Activated T-helper 17 cell treated with anti-CD3 and anti-CD28 coated beads, Interleukin-2, amount 50 U/mL, for 72 hours (primary cell): ENCODE measurements at regions not wholly inside any gene's neighbourhood (a gene's known extent, or its start where the extent isn't known, plus 50 kb on each side); places are given as distances from the start of the nearest gene placed in this dataset.

Experiments
- ATAC-seq: fragments of 150-1000 bp; cut with Tn5 transposase; replicated peaks from 2 replicates; pipeline ENCODE4 v1.10.0; 2021; ENCODE audit warnings: mild to moderate bottlenecking, moderate library complexity
- H3K27ac Mint-ChIP-seq: one replicate; pipeline ENCODE4 v1.8.0; 2022; ENCODE audit warnings: mixed read lengths
- H3K27me3 Mint-ChIP-seq: one replicate; pipeline ENCODE4 v1.8.0; 2022; ENCODE audit warnings: mixed read lengths
- H3K36me3 Mint-ChIP-seq: one replicate; pipeline ENCODE4 v1.8.0; 2022; ENCODE audit warnings: low read depth, mild to moderate bottlenecking, mixed read lengths
- H3K4me1 Mint-ChIP-seq: one replicate; pipeline ENCODE4 v1.8.0; 2022; ENCODE audit warnings: mixed read lengths
- H3K4me3 Mint-ChIP-seq: one replicate; pipeline ENCODE4 v1.8.0; 2022; ENCODE audit warnings: mild to moderate bottlenecking, mixed read lengths
- H3K9me3 Mint-ChIP-seq: one replicate; pipeline ENCODE4 v1.8.0; 2022; ENCODE audit warnings: mixed read lengths

DNA sequence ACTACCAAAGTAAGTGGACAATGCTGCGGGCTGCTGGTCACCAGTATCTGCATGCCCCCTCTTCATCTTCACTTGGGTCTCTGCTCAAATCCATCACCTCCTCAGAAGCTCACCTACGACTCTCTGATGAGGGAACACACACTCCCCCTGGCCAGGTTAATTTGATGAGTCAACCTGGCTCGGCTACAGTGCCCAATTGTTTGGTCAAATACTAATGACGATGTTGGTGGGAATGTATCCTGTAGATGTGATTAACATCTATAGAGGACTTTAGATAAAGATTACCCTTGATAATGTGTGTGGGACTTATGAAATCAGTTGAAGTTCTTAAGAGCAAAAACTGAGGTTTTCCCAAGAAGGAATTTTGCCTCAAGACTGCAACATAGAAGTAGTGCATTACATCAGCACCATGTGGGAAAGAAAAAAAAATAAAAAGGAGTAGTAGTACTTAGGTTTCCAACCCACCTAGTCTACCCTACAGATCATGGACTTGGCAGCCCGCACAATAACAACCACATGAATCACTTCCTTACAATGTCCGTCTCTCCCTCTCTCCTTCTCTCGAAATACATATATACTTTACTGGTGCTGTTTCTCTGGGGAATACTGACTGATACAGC is 467.3 kb downstream of the DNAH5 start:
- Mint-ChIP-seq H3K27me3 (no peaks in the 10 kb centered on the region), H3K27ac (no peak overlapping the region), H3K4me3 (no peak overlapping the region), H3K9me3 (peaks cover 4% of the 10 kb centered on the region), H3K4me1 (no peaks in the 10 kb centered on the region), H3K36me3 (no peaks in the 10 kb centered on the region)
- ATAC-seq, result no peak

DNA sequence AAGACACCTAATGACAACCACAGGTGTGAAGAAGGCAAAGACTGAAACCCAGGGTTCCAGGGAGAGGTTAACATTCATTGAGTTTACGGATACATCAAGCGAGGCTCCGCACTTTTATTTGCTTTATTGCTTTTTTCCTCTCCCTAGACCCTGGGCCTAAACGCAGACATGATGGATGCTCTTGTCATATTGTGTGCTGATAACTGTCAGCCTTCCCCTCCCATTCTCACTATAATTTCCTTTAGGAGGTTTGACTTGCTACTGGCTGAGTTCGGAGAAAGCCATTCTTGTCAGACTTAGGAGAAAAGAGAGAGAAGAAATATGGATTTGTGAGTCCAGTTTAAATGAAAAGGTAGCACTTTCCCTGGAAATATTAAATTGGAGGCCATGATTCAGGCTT is 471.6 kb downstream of the DNAH5 start:
- H3K4me3 Mint-ChIP-seq, result no peak overlapping the region

GRCh38 chr5:13470975-13471374 is 473.5 kb downstream of the DNAH5 start:
- no peak overlapping the region for H3K4me3 Mint-ChIP-seq
- no peaks in the 10 kb centered on the region for H3K27me3 Mint-ChIP-seq
- no peak for ATAC-seq
- H3K36me3 Mint-ChIP-seq, result no peaks in the 10 kb centered on the region
- H3K4me1 Mint-ChIP-seq, result no peaks in the 10 kb centered on the region
- H3K9me3 Mint-ChIP-seq, result peaks cover 7% of the 10 kb centered on the region
- H3K27ac Mint-ChIP-seq, result no peak overlapping the region

More for the DNA sequence above, 471.6 kb downstream of the DNAH5 start:
- Mint-ChIP-seq H3K9me3 (peaks cover 7% of the 10 kb centered on the region), H3K27ac (no peak overlapping the region), H3K36me3 (no peaks in the 10 kb centered on the region), H3K4me1 (no peaks in the 10 kb centered on the region), H3K27me3 (no peaks in the 10 kb centered on the region)
- no peak for ATAC-seq

GRCh38 chr5:13470263-13470662 is 474.2 kb downstream of the DNAH5 start:
- no peak for ATAC-seq
- no peaks in the 10 kb centered on the region for H3K36me3 Mint-ChIP-seq
- peaks cover 10% of the 10 kb centered on the region for H3K9me3 Mint-ChIP-seq
- H3K4me1 Mint-ChIP-seq, result no peaks in the 10 kb centered on the region
- H3K27ac Mint-ChIP-seq, result no peak overlapping the region
- no peaks in the 10 kb centered on the region for H3K27me3 Mint-ChIP-seq
- H3K4me3 Mint-ChIP-seq, result no peak overlapping the region

DNA sequence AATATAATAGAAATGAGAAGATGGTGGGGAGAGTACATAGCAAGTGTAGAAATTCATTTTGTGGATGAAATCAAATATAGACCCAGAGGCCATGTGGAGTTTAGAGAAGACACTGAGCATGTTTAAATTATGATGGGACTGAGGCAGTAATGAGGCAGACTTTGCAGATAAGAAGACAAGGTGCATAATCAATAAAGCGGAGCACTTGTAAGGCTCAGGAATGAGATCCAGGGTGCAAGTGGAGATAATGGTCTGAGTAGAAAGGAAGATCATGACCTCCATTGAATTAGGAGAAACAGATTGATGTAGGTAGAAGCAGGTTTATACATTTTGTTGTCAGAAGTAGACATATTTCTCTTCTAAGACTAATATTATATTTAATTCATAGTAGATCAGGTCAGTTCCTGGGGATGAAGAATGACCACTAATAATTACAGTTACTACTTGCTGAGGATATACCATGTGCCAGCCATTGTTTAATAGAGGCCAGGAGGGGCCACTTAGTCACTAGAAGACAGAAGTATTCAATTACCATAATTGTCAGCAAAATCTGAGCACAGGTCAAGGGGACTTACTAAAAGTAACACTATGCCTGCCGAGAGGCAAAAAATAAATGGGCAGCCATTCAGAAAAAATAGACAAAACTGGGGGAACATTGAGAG is 479.8 kb downstream of the DNAH5 start:
- no peak overlapping the region for H3K4me3 Mint-ChIP-seq
- ATAC-seq, result no peak
- no peaks in the 10 kb centered on the region for H3K27me3 Mint-ChIP-seq
- H3K27ac Mint-ChIP-seq, result no peak overlapping the region
- peaks cover 20% of the 10 kb centered on the region for H3K9me3 Mint-ChIP-seq
- no peaks in the 10 kb centered on the region for H3K36me3 Mint-ChIP-seq
- no peaks in the 10 kb centered on the region for H3K4me1 Mint-ChIP-seq

GRCh38 chr5:13460587-13460986 is 483.9 kb downstream of the DNAH5 start:
- no peak overlapping the region for H3K4me3 Mint-ChIP-seq
- H3K27me3 Mint-ChIP-seq, result no peaks in the 10 kb centered on the region
- no peak for ATAC-seq
- no peaks in the 10 kb centered on the region for H3K36me3 Mint-ChIP-seq
- no peak overlapping the region for H3K27ac Mint-ChIP-seq
- H3K9me3 Mint-ChIP-seq, result peaks cover 19% of the 10 kb centered on the region
- H3K4me1 Mint-ChIP-seq, result no peaks in the 10 kb centered on the region

GRCh38 chr5:13454050-13454449 is 490.4 kb downstream of the DNAH5 start:
- Mint-ChIP-seq H3K4me1 (no peaks in the 10 kb centered on the region), H3K27me3 (no peaks in the 10 kb centered on the region)
- ATAC-seq, result no peak

DNA sequence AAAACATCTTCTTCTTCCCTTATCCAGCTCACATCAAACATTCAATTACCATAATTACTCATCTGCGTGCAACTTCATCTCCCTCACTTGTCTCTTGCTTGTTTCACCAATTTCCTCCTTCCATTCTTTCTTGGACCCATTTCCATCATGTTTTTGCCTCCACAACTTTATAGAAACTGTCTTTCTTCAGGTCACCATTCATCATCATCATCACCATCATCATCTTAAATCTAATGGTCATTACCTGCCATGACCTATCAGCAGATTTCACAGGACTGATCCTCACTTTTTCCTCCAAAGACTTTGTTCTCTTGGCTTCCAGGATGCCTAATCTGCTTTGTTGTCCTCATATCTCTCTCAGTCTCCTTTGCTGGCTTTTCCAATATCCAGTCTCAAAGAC is 495.6 kb downstream of the DNAH5 start:
- H3K4me3 Mint-ChIP-seq, result no peak overlapping the region
- no peaks in the 10 kb centered on the region for H3K36me3 Mint-ChIP-seq
- H3K27me3 Mint-ChIP-seq, result no peaks in the 10 kb centered on the region
- no peak for ATAC-seq
- H3K9me3 Mint-ChIP-seq, result peaks cover 13% of the 10 kb centered on the region
- H3K27ac Mint-ChIP-seq, result no peak overlapping the region
- no peaks in the 10 kb centered on the region for H3K4me1 Mint-ChIP-seq

More at GRCh38 chr5:13454050-13454449, 490.4 kb downstream of the DNAH5 start:
- H3K36me3 Mint-ChIP-seq, result no peaks in the 10 kb centered on the region
- H3K9me3 Mint-ChIP-seq, result peaks cover 11% of the 10 kb centered on the region
- H3K4me3 Mint-ChIP-seq, result no peak overlapping the region
- no peak overlapping the region for H3K27ac Mint-ChIP-seq

DNA sequence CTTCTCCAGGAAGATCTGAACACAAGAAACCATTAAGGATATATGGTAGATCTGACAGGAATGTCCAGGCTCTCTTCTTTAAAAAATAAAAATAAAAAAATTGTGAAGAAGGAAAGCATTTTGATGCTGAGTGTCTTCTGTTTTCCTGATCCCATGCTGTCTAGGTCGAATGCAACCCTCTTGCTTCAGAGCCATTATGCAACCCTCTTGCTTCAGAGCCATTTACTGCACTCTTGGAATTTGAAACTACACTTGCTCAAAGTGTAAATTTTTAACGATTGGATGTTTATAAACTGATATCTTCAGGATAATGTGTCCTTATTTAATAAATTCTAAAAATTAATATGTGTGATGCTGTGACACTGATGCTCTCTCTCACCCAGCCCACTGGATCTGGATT is 505.1 kb downstream of the DNAH5 start:
- no peaks in the 10 kb centered on the region for H3K27me3 Mint-ChIP-seq
- H3K36me3 Mint-ChIP-seq, result no peaks in the 10 kb centered on the region
- no peaks in the 10 kb centered on the region for H3K4me1 Mint-ChIP-seq

DNA sequence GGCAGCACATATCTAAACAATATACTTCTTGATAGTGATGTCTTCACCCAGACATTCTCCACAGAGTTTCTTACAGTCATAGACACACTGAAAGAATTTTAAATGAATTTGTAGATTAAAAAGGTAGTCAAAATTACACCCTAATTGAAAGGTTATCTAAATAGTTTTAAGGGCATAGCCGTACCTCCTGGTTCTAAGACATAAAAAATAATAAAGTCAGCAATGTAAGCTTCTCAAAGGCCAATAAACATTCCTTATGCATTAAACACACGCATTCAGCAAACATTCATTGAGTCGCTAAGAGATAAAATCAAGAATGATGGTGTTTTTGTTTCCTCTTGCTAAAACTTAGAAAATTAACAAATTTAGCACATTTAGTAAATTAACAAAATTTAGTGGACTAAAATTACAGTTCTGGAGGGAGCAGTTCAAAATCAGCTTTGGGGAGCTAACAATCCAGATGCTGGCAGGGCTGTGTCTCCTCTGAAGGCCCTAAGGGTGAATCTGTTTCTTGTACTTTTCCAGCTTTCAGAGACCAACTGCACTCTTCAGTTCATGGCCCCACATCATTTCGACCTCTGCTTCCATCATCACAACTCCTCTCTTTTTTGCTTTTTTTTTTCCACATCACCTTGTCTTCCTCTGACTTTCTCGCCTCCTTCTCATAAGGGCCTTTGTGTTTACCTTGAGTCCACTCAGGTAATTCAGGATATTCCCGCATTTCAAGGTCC is 516.5 kb downstream of the DNAH5 start:
- ATAC-seq, result no peak
- peaks cover 10% of the 10 kb centered on the region for H3K9me3 Mint-ChIP-seq
- no peak overlapping the region for H3K4me3 Mint-ChIP-seq
- no peaks in the 10 kb centered on the region for H3K27me3 Mint-ChIP-seq
- H3K27ac Mint-ChIP-seq, result no peak overlapping the region
- no peaks in the 10 kb centered on the region for H3K36me3 Mint-ChIP-seq
- no peaks in the 10 kb centered on the region for H3K4me1 Mint-ChIP-seq

More for the DNA sequence above, 505.1 kb downstream of the DNAH5 start:
- no peak for ATAC-seq
- Mint-ChIP-seq H3K4me3 (no peak overlapping the region), H3K27ac (no peak overlapping the region), H3K9me3 (peaks cover 7% of the 10 kb centered on the region)

- ATAC-seq, result no peak
- H3K9me3 Mint-ChIP-seq, result peaks cover 4% of the 10 kb centered on the region
- H3K27ac Mint-ChIP-seq, result no peak overlapping the region
- no peaks in the 10 kb centered on the region for H3K27me3 Mint-ChIP-seq
- H3K4me1 Mint-ChIP-seq, result no peaks in the 10 kb centered on the region
- H3K36me3 Mint-ChIP-seq, result no peaks in the 10 kb centered on the region
- H3K4me3 Mint-ChIP-seq, result no peak overlapping the region
These were observed 532.4 kb downstream of the DNAH5 start for GRCh38 chr5:13412040-13412595.

- no peak for ATAC-seq
- H3K36me3 Mint-ChIP-seq, result no peaks in the 10 kb centered on the region
- H3K4me3 Mint-ChIP-seq, result no peak overlapping the region
- no peak overlapping the region for H3K27ac Mint-ChIP-seq
- no peaks in the 10 kb centered on the region for H3K4me1 Mint-ChIP-seq
- H3K9me3 Mint-ChIP-seq, result peaks cover 9% of the 10 kb centered on the region
- no peaks in the 10 kb centered on the region for H3K27me3 Mint-ChIP-seq
These were observed 535.9 kb downstream of the DNAH5 start for GRCh38 chr5:13408616-13409015.

GRCh38 chr5:13403351-13403750 is 541.1 kb downstream of the DNAH5 start:
- H3K4me1 Mint-ChIP-seq, result no peaks in the 10 kb centered on the region
- H3K4me3 Mint-ChIP-seq, result no peak overlapping the region
- H3K27ac Mint-ChIP-seq, result no peak overlapping the region
- ATAC-seq, result no peak
- H3K27me3 Mint-ChIP-seq, result no peaks in the 10 kb centered on the region
- no peaks in the 10 kb centered on the region for H3K36me3 Mint-ChIP-seq
- H3K9me3 Mint-ChIP-seq, result peaks cover 12% of the 10 kb centered on the region

GRCh38 chr5:13385066-13385465 is 559.4 kb downstream of the DNAH5 start:
- peaks cover 20% of the 10 kb centered on the region for H3K9me3 Mint-ChIP-seq
- H3K27ac Mint-ChIP-seq, result no peak overlapping the region
- H3K4me3 Mint-ChIP-seq, result no peak overlapping the region
- H3K36me3 Mint-ChIP-seq, result no peaks in the 10 kb centered on the region
- H3K27me3 Mint-ChIP-seq, result no peaks in the 10 kb centered on the region
- no peaks in the 10 kb centered on the region for H3K4me1 Mint-ChIP-seq
- no peak for ATAC-seq

DNA sequence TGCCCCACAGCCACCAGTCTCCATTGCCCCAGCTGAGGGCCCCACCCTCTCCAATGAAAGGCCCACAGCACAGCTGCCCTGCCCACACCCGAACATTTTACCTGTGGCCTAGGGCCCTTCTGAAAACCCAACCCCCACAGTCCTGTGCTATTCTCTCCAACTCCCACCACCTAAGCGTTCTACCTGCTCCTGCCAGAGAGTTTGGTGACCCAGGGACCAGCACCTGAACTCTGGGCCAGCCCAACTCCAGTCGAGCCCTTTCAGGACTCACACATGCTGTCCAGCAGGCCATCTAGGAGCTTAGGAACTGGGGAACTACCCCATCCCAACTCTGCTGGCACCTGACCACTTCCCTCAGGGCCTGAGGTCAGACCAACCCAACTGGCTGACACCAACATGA is 562.3 kb downstream of the DNAH5 start:
- Mint-ChIP-seq H3K9me3 (peaks cover 12% of the 10 kb centered on the region), H3K4me1 (no peaks in the 10 kb centered on the region), H3K27ac (no peak overlapping the region), H3K27me3 (no peaks in the 10 kb centered on the region), H3K4me3 (no peak overlapping the region), H3K36me3 (no peaks in the 10 kb centered on the region)
- no peak for ATAC-seq
